CD4-positive, alpha-beta T cell (primary cell): ENCODE measurements at regions not wholly inside any gene's neighbourhood (a gene's known extent, or its start where the extent isn't known, plus 50 kb on each side); places are given as distances from the start of the nearest gene placed in this dataset.

Experiments used
- ATAC-seq: fragments of 200-7000 bp; cut with Tn5 transposase; one replicate; pipeline ENCODE4 v1.10.0; 2022; ENCODE audit warnings: mild to moderate bottlenecking; ENCODE audit not compliant: poor library complexity
- CTCF ChIA-PET: fragments of 350-600 bp; sonication (Branson Sonifier 250); formaldehyde crosslinking; loops from one replicate; lab custom pipeline; 2021; ENCODE audit warnings: antibody characterized with exemption, inconsistent platforms; lab: Charles Lee
- POLR2A ChIA-PET: fragments of 350-600 bp; sonication (Branson Sonifier 250); formaldehyde crosslinking; loops from one replicate; lab custom pipeline; 2021; ENCODE audit warnings: antibody characterized with exemption, inconsistent platforms; lab: Charles Lee
- DNase-seq, 14 experiments: peaks; one replicate each; pipeline ENCODE4 v3.0.0-alpha.2; 2013 to 2020; ENCODE audit warnings: mixed read lengths in 2 of 14
- H3K27ac ChIP-seq, 2 donors: one replicate each; pipeline versions ENCODE4 v1.5.1 to v1.7.0; 2013; ENCODE audit warnings: low read length in 2 of 2, low read depth in 1 of 2, mild to moderate bottlenecking in 1 of 2
- H3K27me3 ChIP-seq, 2 experiments: 1 replicate in 1 of 2; 2 replicates in 1 of 2; pipeline versions ENCODE4 v1.6.1 to v1.7.0; 2013; ENCODE audit warnings: low read length in 2 of 2, control low read depth in 1 of 2, mild to moderate bottlenecking in 1 of 2, moderate library complexity in 1 of 2; ENCODE audit not compliant: insufficient read depth in 2 of 2, control insufficient read depth in 1 of 2
- H3K36me3 ChIP-seq: one replicate; pipeline ENCODE4 v1.6.1; 2013; ENCODE audit warnings: low read length, control low read depth; ENCODE audit not compliant: insufficient read depth
- H3K4me1 ChIP-seq: one replicate; pipeline ENCODE4 v1.6.1; 2013; ENCODE audit warnings: low read length, control low read depth; ENCODE audit not compliant: insufficient read depth
- H3K4me3 ChIP-seq: one replicate; pipeline ENCODE4 v1.5.1; 2013; ENCODE audit warnings: mild to moderate bottlenecking, low read length, moderate library complexity
- H3K9me3 ChIP-seq, 2 experiments: 1 replicate in 1 of 2; 2 replicates in 1 of 2; pipeline versions ENCODE4 v1.6.1 to v1.7.0; 2013; ENCODE audit warnings: low read length in 2 of 2, mild to moderate bottlenecking in 2 of 2, control low read depth in 1 of 2, moderate library complexity in 1 of 2; ENCODE audit not compliant: control insufficient read depth in 1 of 2, insufficient read depth in 1 of 2
- H3K27ac Mint-ChIP-seq: one replicate; pipeline ENCODE4 v1.8.0; 2020; ENCODE audit warnings: mixed read lengths
- H3K27me3 Mint-ChIP-seq: one replicate; pipeline ENCODE4 v1.8.0; 2021; ENCODE audit warnings: mixed read lengths
- H3K36me3 Mint-ChIP-seq: one replicate; pipeline ENCODE4 v1.8.0; 2021; ENCODE audit warnings: low read depth, mixed read lengths
- H3K4me1 Mint-ChIP-seq: one replicate; pipeline ENCODE4 v1.8.0; 2021; ENCODE audit warnings: low read depth, mixed read lengths
- H3K4me3 Mint-ChIP-seq: one replicate; pipeline ENCODE4 v1.8.0; 2020; ENCODE audit warnings: mild to moderate bottlenecking, mixed read lengths
- H3K9me3 Mint-ChIP-seq: one replicate; pipeline ENCODE4 v1.8.0; 2020; ENCODE audit warnings: mixed read lengths
- CTCF ChIP-seq: fragments of 200-600 bp; IDR thresholded peaks from one replicate; pipeline ENCODE4 v1.8.0; 2022; ENCODE audit warnings: antibody characterized with exemption, mild to moderate bottlenecking
- intact Hi-C, 2 experiments: fragments of 100-400 bp; cut with DNase I in 1 of 2; cut with micrococcal nuclease in 1 of 2; formaldehyde crosslinking; loops; one replicate each; pipeline versions ENCODE4 v1.15.1 to v1.9.0; 2023 to 2025; cut with DNase I, micrococcal nuclease

- Mint-ChIP-seq H3K4me1 (no peaks in the 10 kb centered on the region), H3K4me3 (no peak overlapping the region), H3K27me3 (peaks cover 13% of the 10 kb centered on the region), H3K9me3 (no peaks in the 10 kb centered on the region), H3K27ac (no peak overlapping the region), H3K36me3 (no peaks in the 10 kb centered on the region)
- TF ChIP-seq CTCF, result no peak
- ChIA-PET POLR2A (no interaction called here), CTCF (no interaction called here)
- DNase-seq (no peak), ATAC-seq (no peak)
- no peak overlapping the region for H3K4me3 ChIP-seq
- peaks cover 0 to 4% of the 10 kb centered on the region in 2 experiments for H3K9me3 ChIP-seq
- peaks cover 2 to 4% of the 10 kb centered on the region in 2 experiments for H3K27me3 ChIP-seq
- H3K27ac ChIP-seq, result no peak overlapping the region
- no peaks in the 10 kb centered on the region for H3K4me1 ChIP-seq
- intact Hi-C loops, result no loop called here
- no peaks in the 10 kb centered on the region for H3K36me3 ChIP-seq
These were observed 167.8 kb downstream of the ENGASE start for GRCh38 chr17:79242393-79242792.

DNA sequence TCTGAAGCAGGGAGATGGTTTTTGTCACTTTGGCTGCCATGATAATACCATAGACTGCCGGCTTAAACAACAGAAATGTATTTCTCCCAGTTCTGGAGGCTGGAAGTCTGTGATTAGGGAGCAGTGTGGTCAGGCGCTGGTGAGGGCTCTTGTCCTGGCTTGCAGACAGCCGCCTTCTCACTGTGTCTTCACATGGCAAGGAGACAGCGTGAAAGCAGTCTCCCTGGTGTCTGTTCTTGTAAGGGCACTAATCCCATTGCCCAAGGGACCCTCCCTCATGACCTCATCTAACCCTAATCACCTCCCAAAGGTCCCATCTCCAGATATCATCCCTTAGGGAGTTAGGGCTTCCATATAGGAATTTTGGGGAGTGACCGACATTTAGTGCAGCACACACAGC lies 167.0 kb downstream of the ENGASE start:
- ChIA-PET CTCF (no interaction called here), POLR2A (no interaction called here)
- no peaks in the 10 kb centered on the region for H3K4me1 ChIP-seq
- intact Hi-C loops, result no loop called here
- H3K4me3 ChIP-seq, result no peak overlapping the region
- H3K36me3 ChIP-seq, result no peaks in the 10 kb centered on the region
- Mint-ChIP-seq H3K36me3 (no peaks in the 10 kb centered on the region), H3K9me3 (no peaks in the 10 kb centered on the region), H3K27ac (no peak overlapping the region), H3K4me1 (no peaks in the 10 kb centered on the region), H3K4me3 (no peak overlapping the region), H3K27me3 (peaks cover 9% of the 10 kb centered on the region)
- H3K27ac ChIP-seq, result no peak overlapping the region
- H3K9me3 ChIP-seq, result peaks cover 0 to 4% of the 10 kb centered on the region in 2 experiments
- TF ChIP-seq CTCF, result no peak
- no peak for DNase-seq
- ATAC-seq, result no peak
- peaks cover 2 to 4% of the 10 kb centered on the region in 2 experiments for H3K27me3 ChIP-seq

- DNase-seq, result no peak
- Histone ChIP-seq H3K4me1 (no peaks in the 10 kb centered on the region), H3K27me3 (peaks cover 0 to 4% of the 10 kb centered on the region in 2 experiments), H3K4me3 (no peak overlapping the region), H3K36me3 (no peaks in the 10 kb centered on the region), H3K27ac (no peak overlapping the region), H3K9me3 (peaks cover 0 to 4% of the 10 kb centered on the region in 2 experiments)
- Mint-ChIP-seq H3K27me3 (peaks cover 3% of the 10 kb centered on the region), H3K27ac (no peak overlapping the region), H3K4me3 (no peak overlapping the region), H3K4me1 (no peaks in the 10 kb centered on the region), H3K9me3 (no peaks in the 10 kb centered on the region), H3K36me3 (no peaks in the 10 kb centered on the region)
- intact Hi-C loops, result no loop called here
- CTCF ChIA-PET, result no interaction called here
- ATAC-seq, result no peak
- no peak for TF ChIP-seq CTCF
- POLR2A ChIA-PET, result no interaction called here
These were observed 164.6 kb downstream of the ENGASE start for GRCh38 chr17:79239205-79239604.
